ENCODE measurements at regions not wholly inside any gene's neighbourhood (a gene's known extent, or its start where the extent isn't known, plus 50 kb on each side); places are given as distances from the start of the nearest gene placed in this dataset.

DNA sequence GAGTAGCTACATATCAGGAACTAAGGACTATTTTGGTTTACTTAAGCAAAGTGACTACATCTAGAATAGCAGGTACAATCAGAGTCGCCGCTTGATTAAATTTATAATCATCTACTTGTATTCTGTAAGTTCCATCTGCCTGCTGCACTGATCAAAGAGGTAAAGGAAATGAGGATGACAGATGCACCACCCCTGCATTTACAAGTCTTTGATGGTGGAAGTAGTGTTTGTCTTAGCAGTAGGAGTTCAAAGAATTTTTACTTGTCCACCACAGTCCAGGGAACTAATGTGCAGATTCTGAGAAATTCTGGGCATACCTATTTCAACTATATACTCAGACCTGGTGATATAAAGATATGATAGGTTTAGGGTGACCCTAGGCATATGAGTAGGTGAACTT, 184.1 kb upstream of the IVNS1ABP start:
- TF ChIP-seq, protein P1, sequence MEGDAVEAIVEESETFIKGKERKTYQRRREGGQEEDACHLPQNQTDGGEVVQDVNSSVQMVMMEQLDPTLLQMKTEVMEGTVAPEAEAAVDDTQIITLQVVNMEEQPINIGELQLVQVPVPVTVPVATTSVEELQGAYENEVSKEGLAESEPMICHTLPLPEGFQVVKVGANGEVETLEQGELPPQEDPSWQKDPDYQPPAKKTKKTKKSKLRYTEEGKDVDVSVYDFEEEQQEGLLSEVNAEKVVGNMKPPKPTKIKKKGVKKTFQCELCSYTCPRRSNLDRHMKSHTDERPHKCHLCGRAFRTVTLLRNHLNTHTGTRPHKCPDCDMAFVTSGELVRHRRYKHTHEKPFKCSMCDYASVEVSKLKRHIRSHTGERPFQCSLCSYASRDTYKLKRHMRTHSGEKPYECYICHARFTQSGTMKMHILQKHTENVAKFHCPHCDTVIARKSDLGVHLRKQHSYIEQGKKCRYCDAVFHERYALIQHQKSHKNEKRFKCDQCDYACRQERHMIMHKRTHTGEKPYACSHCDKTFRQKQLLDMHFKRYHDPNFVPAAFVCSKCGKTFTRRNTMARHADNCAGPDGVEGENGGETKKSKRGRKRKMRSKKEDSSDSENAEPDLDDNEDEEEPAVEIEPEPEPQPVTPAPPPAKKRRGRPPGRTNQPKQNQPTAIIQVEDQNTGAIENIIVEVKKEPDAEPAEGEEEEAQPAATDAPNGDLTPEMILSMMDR (IDR thresholded peaks at IDR 0.05; ENCODE audit: low read length), result no peak
- no peak for TF ChIP-seq EZH2 (IDR thresholded peaks at IDR 0.05; ENCODE audit: borderline replicate concordance, low read length)
